ENCODE measurements at regions not wholly inside any gene's neighbourhood (a gene's known extent, or its start where the extent isn't known, plus 50 kb on each side); places are given as distances from the start of the nearest gene placed in this dataset.

- TF ChIP-seq CTCF (IDR thresholded peaks at IDR 0.05; ENCODE audit: insufficient read depth, low read depth, low read length) = no peak
- CTCF ChIA-PET = interaction anchor here (1.0 kb wide), 1 partner anchor 8 kb away, joined by 3 read pairs; no protein-coding TSS in a partner anchor
- H3K27me3 ChIP-seq (ENCODE audit: control insufficient read depth, insufficient read depth, low read length) = no peaks in the 10 kb centered on the region
- no peak overlapping the region for H3K4me3 ChIP-seq (ENCODE audit: low read depth, low read length)
- POLR2A ChIA-PET = no interaction called here
- DNase-seq (ENCODE audit: low read depth) = no peak
- H3K36me3 ChIP-seq (ENCODE audit: control insufficient read depth, insufficient read depth, low read length) = no peaks in the 10 kb centered on the region
Observed at GRCh38 chr2:223218587-223219178, 166.7 kb downstream of the KCNE4 start.

- ChIA-PET CTCF (interaction anchor here (1.4 kb wide), 1 partner anchor 10 kb away, joined by 3 read pairs; no protein-coding TSS in a partner anchor), POLR2A (no interaction called here)
Observed at GRCh38 chr2:223219872-223220657, 168.1 kb downstream of the KCNE4 start.

GRCh38 chr2:223220658-223220925 is 168.6 kb downstream of the KCNE4 start:
- no peak for TF ChIP-seq CTCF (IDR thresholded peaks at IDR 0.05; ENCODE audit: insufficient read depth, low read depth, low read length)
- ChIA-PET POLR2A (no interaction called here), CTCF (interaction anchor here (1.4 kb wide), 1 partner anchor 10 kb away, joined by 3 read pairs; no protein-coding TSS in a partner anchor)
- DNase-seq (ENCODE audit: low read depth) = no peak
- no peaks in the 10 kb centered on the region for H3K27me3 ChIP-seq (ENCODE audit: control insufficient read depth, insufficient read depth, low read length)
- H3K4me3 ChIP-seq (ENCODE audit: low read depth, low read length) = no peak overlapping the region
- H3K36me3 ChIP-seq (ENCODE audit: control insufficient read depth, insufficient read depth, low read length) = no peaks in the 10 kb centered on the region

More at GRCh38 chr2:223219872-223220657, 168.1 kb downstream of the KCNE4 start:
- Histone ChIP-seq H3K27me3 (ENCODE audit: control insufficient read depth, insufficient read depth, low read length) (no peaks in the 10 kb centered on the region), H3K36me3 (ENCODE audit: control insufficient read depth, insufficient read depth, low read length) (no peaks in the 10 kb centered on the region), H3K4me3 (ENCODE audit: low read depth, low read length) (no peak overlapping the region)
- DNase-seq (ENCODE audit: low read depth) = no peak
- no peak for TF ChIP-seq CTCF (IDR thresholded peaks at IDR 0.05; ENCODE audit: insufficient read depth, low read depth, low read length)

GRCh38 chr2:223221139-223221835 is 169.3 kb downstream of the KCNE4 start:
- CTCF ChIA-PET = no interaction called here
- TF ChIP-seq CTCF (IDR thresholded peaks at IDR 0.05; ENCODE audit: insufficient read depth, low read depth, low read length) = no peak

GRCh38 chr2:223222397-223222796 is 170.4 kb downstream of the KCNE4 start:
- no peaks in the 10 kb centered on the region for H3K27me3 ChIP-seq (ENCODE audit: control insufficient read depth, insufficient read depth, low read length)
- H3K36me3 ChIP-seq (ENCODE audit: control insufficient read depth, insufficient read depth, low read length) = no peaks in the 10 kb centered on the region
- ChIA-PET CTCF (no interaction called here), POLR2A (no interaction called here)
- DNase-seq (ENCODE audit: low read depth) = no peak
- no peak overlapping the region for H3K4me3 ChIP-seq (ENCODE audit: low read depth, low read length)
- TF ChIP-seq CTCF (IDR thresholded peaks at IDR 0.05; ENCODE audit: insufficient read depth, low read depth, low read length) = no peak

More at GRCh38 chr2:223221139-223221835, 169.3 kb downstream of the KCNE4 start:
- DNase-seq (ENCODE audit: low read depth) = no peak
- H3K27me3 ChIP-seq (ENCODE audit: control insufficient read depth, insufficient read depth, low read length) = no peaks in the 10 kb centered on the region
- POLR2A ChIA-PET = no interaction called here
- no peak overlapping the region for H3K4me3 ChIP-seq (ENCODE audit: low read depth, low read length)
- no peaks in the 10 kb centered on the region for H3K36me3 ChIP-seq (ENCODE audit: control insufficient read depth, insufficient read depth, low read length)
